ENCODE measurements at regions not wholly inside any gene's neighbourhood (a gene's known extent, or its start where the extent isn't known, plus 50 kb on each side); places are given as distances from the start of the nearest gene placed in this dataset.

DNA sequence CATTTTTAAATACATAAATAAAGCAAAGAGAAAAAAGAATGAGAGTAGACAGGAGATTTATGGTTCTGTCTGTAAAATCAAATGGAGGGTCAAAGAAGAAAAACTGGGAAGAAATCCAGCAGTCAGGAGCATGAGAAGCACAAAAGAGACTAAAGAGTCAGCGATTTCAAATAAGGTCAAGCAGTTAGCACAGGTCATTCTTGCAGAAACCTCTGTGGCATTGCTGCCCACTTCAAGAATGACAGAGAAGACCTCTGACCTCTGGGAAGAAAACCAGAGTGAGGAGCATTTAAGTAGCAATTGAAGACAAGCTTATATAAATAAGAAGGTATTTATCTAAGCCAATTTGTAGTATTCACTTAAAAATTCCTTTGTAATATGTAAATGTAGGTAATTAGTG, 172.0 kb upstream of the SPOPL start:
- TF ChIP-seq EZH2 (IDR thresholded peaks at IDR 0.05; ENCODE audit: borderline replicate concordance, low read depth, low read length, poor library complexity, severe bottlenecking) (no peak), CTCF (conservative IDR thresholded peaks at IDR 0.05; ENCODE audit: low read depth, low read length) (no peak)
- H3K4me1 ChIP-seq (ENCODE audit: insufficient read depth, low read length, poor library complexity, severe bottlenecking), result no peaks in the 10 kb centered on the region
- no peaks in the 10 kb centered on the region for H3K27me3 ChIP-seq (replicated peaks; ENCODE audit: insufficient read depth, low read depth, low read length, poor library complexity)
- H3K4me3 ChIP-seq (ENCODE audit: low read depth, low read length, poor library complexity, severe bottlenecking), result no peak overlapping the region
- no peaks in the 10 kb centered on the region for H3K36me3 ChIP-seq (ENCODE audit: insufficient read depth, low read length, poor library complexity, severe bottlenecking)
- no peak for DNase-seq (ENCODE audit: low spot score)
- no peaks in the 10 kb centered on the region for H3K9me3 ChIP-seq (ENCODE audit: low read depth, low read length, poor library complexity, severe bottlenecking)
- CTCF ChIA-PET, result interaction anchor here (0.5 kb wide), 1 partner anchor 57 kb away, joined by 4 read pairs; no protein-coding TSS in a partner anchor
- POLR2A ChIA-PET (ENCODE audit: low non-redundant PET), result no interaction called here
- intact Hi-C loops (cut with micrococcal nuclease; ENCODE audit: unreplicated experiment), result no loop called here
- BruUV-seq (replicated peaks), result no TSS peak
- no peak overlapping the region for H3K27ac ChIP-seq (ENCODE audit: low read depth, low read length, poor library complexity, severe bottlenecking)

- Histone ChIP-seq H3K4me1 (ENCODE audit: insufficient read depth, low read length, poor library complexity, severe bottlenecking) (no peaks in the 10 kb centered on the region), H3K4me3 (ENCODE audit: low read depth, low read length, poor library complexity, severe bottlenecking) (no peak overlapping the region), H3K27me3 (replicated peaks; ENCODE audit: insufficient read depth, low read depth, low read length, poor library complexity) (no peaks in the 10 kb centered on the region), H3K9me3 (ENCODE audit: low read depth, low read length, poor library complexity, severe bottlenecking) (no peaks in the 10 kb centered on the region), H3K27ac (ENCODE audit: low read depth, low read length, poor library complexity, severe bottlenecking) (no peak overlapping the region), H3K36me3 (ENCODE audit: insufficient read depth, low read length, poor library complexity, severe bottlenecking) (no peaks in the 10 kb centered on the region)
- TF ChIP-seq EZH2 (IDR thresholded peaks at IDR 0.05; ENCODE audit: borderline replicate concordance, low read depth, low read length, poor library complexity, severe bottlenecking) (no peak), CTCF (conservative IDR thresholded peaks at IDR 0.05; ENCODE audit: low read depth, low read length) (no peak)
- no peak for DNase-seq (ENCODE audit: low spot score)
- CTCF ChIA-PET, result no interaction called here
- POLR2A ChIA-PET (ENCODE audit: low non-redundant PET), result no interaction called here
- no TSS peak for BruUV-seq (replicated peaks)
- intact Hi-C loops (cut with micrococcal nuclease; ENCODE audit: unreplicated experiment), result no loop called here
Measured at GRCh38 chr2:138333121-138333520, 168.4 kb upstream of the SPOPL start.

GRCh38 chr2:138333677-138334076, 167.9 kb upstream of the SPOPL start:
- ChIA-PET POLR2A (ENCODE audit: low non-redundant PET) (no interaction called here), CTCF (no interaction called here)
- H3K27ac ChIP-seq (ENCODE audit: low read depth, low read length, poor library complexity, severe bottlenecking), result no peak overlapping the region
- no peaks in the 10 kb centered on the region for H3K9me3 ChIP-seq (ENCODE audit: low read depth, low read length, poor library complexity, severe bottlenecking)
- intact Hi-C loops (cut with micrococcal nuclease; ENCODE audit: unreplicated experiment), result no loop called here
- no peaks in the 10 kb centered on the region for H3K4me1 ChIP-seq (ENCODE audit: insufficient read depth, low read length, poor library complexity, severe bottlenecking)
- TF ChIP-seq CTCF (conservative IDR thresholded peaks at IDR 0.05; ENCODE audit: low read depth, low read length), result no peak
- H3K4me3 ChIP-seq (ENCODE audit: low read depth, low read length, poor library complexity, severe bottlenecking), result no peak overlapping the region
- no peaks in the 10 kb centered on the region for H3K36me3 ChIP-seq (ENCODE audit: insufficient read depth, low read length, poor library complexity, severe bottlenecking)
- H3K27me3 ChIP-seq (replicated peaks; ENCODE audit: insufficient read depth, low read depth, low read length, poor library complexity), result no peaks in the 10 kb centered on the region
- BruUV-seq (replicated peaks), result no TSS peak
- DNase-seq (ENCODE audit: low spot score), result no peak
